Ovary (tissue), 3 donors: ENCODE measurements at regions not wholly inside any gene's neighbourhood (a gene's known extent, or its start where the extent isn't known, plus 50 kb on each side); places are given as distances from the start of the nearest gene placed in this dataset.

Source experiments
- CTCF ChIP-seq, 3 donors: fragments of 450-650 bp in 2 of 3; fragments of 200-600 bp in 1 of 3; IDR thresholded peaks; one replicate each; pipeline versions ENCODE4 v1.5.1 to v1.8.0; 2016 to 2022; ENCODE audit warnings: antibody characterized with exemption in 3 of 3, mild to moderate bottlenecking in 1 of 3
- EP300 ChIP-seq: sonication (generic); formaldehyde crosslinking; IDR thresholded peaks from one replicate; pipeline ENCODE4 v1.6.1; 2017; ENCODE audit warnings: antibody characterized with exemption
- POLR2A ChIP-seq: fragments of 450-650 bp; IDR thresholded peaks from one replicate; pipeline ENCODE4 v1.6.1; 2017; ENCODE audit warnings: antibody characterized with exemption, mild to moderate bottlenecking, moderate library complexity
- donor health status: DM: no; HTN: no; CAD: no.

- TF ChIP-seq CTCF (IDR thresholded peaks at IDR 0.05) (no peak), EP300 (no peak), POLR2A (no peak)
Measured at GRCh38 chr5:116746668-116747067, 172.0 kb upstream of the SEMA6A start.
